CD4-positive, alpha-beta T cell treated with Interleukin-6 at 100 ng/mL for 8 hours (primary cell): ENCODE measurements at regions not wholly inside any gene's neighbourhood (a gene's known extent, or its start where the extent isn't known, plus 50 kb on each side); places are given as distances from the start of the nearest gene placed in this dataset.

ENCODE experiments used
- DNase-seq: peaks from one replicate; pipeline ENCODE4 v3.0.0-alpha.2; 2020; ENCODE audit warnings: mixed read lengths, low spot score

DNA sequence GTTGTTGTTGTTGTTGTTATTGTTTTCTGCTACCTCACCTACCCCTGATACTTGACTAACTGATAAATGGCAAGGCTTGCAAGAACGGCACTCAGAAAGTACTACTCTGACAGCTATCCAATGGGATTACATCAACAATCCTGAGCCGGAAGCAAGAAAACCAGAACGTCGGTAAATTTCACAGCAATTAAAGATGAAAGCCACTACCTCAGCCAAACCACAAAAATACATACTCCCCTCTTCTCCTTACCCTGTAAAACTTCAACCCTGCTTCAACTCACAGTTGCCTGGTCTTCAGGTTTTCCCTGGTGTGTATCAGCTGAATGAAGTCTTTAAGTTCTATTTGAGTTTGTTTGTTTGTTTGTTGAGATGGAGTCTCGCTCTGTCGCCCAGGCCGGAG is 293.7 kb upstream of the RND3 start:
- no peak for DNase-seq

DNA sequence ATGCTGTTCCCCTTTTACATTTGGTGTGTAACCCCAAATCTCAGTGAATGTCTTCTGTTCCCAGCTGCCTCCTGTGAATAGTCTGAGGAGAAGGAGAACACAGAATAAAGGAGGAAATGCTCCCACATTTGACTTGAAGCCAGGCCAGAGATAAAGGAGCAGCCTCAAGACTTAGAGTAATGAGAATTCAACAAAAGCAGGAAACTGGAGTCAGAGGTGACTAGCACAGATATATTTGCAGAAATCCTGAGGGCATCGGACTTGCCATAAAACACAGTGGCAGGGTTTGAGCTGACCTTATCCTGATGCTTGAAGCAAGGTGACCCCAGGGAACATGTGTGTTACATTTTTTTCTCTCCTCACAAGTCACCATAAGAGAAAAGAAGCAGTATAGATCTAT is 291.4 kb upstream of the RND3 start:
- no peak for DNase-seq

DNA sequence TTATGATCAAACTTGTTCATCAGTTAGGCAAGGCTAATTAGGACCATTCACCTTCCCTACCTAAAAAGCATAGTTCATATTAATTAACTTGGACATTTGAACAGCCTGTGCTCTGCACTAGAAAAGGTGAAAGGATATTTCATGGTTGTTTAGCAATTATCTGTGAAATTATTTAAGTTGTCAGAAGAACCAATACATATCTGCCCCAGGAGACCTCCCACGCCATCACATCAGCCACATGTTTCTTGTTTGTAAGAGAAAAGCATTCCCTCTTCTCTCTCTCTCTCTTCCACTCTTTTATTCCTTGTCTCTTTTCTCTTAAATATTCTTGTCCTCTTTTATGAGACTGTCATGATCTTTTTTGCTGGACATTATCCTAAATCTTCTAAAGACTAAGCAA is 282.0 kb upstream of the RND3 start:
- no peak for DNase-seq

DNA sequence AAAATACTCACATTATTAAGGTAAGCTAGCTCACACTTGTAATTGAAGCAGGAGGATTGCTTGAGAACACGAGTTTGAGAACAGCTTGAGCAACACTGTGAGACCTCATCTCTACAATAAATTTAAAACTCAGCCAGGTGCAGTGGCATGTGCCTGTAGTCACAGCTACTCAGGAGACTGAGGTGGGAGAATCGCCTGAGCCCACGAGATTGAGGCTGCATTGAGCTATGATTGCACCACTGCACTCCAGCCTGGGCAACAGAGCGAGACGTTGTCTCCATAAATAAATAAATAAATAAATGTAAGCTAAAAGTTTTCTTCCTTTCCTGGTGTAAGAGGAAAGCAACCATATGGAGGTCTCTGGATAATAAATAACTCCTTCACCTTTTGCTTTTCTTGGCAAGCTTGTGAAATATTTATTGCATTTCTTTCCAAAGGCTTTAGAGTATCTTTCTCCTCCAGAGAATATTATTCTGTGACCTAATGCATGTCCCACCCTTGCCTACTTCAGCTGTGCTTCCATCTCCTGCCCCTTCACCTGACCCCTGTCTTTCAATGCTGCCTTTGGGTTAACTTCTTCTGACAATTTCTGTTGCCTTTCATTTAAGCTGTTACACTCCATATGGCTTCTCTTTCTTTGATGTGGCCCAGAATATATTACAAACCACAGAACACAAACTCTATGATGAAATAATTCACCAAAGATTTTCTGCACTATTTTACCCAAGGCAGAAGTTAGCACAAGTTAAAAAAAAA is 280.7 kb upstream of the RND3 start:
- no peak for DNase-seq

DNA sequence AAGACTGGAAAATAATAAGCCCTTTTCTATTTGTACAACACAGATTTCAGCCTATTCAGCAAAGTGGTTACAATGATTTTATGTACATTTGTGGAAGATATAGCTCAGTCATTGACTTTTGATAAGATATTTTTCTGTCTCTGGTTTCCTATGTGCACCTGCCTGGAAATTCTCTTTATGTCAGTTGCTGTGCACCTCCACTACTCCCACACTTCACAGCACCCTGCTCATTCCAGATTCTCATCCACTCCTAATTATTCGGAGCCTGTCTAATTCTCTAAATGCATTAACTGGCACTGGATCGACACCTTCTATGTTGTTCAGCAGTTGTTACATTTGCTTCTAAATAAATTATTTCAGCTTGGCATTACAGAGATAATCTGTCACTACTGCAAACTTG is 275.1 kb upstream of the RND3 start:
- DNase-seq: no peak

DNA sequence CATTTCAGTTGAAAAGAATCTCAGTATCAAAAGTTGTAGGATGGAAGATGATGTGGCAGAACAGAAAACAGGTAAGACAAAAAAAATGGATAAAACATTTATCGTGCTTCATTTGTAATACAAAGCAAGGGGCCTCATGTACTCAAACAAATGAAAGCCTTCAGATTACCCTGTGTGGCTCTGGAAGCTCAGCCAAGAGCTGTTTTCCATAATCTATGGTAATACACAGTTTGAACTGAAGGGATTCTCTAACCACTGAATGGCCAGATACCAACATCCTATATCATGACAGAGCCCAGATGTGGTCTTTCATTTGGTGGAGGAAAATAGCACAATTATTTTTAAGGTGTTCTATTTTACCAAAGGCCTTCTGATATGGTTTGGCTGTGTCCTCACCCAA is 272.1 kb upstream of the RND3 start:
- DNase-seq: no peak

DNA sequence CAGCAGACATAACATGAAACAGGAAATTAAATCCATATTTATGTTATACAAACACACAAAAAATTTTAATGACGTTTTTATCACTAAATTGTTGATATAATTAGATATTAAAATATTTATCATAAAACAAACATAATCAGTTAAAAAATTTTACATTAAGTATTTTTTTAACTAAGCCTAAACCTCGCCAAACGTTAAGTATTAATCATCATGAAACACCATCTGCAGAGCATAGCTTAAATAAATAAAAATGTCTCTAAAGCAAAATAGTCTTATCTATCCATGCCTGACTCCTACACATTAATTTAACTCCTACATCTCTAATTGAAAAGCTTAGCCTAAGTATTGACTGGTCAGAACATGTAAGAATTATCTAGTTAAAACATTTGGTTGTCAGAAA is 271.6 kb upstream of the RND3 start:
- DNase-seq: no peak

DNA sequence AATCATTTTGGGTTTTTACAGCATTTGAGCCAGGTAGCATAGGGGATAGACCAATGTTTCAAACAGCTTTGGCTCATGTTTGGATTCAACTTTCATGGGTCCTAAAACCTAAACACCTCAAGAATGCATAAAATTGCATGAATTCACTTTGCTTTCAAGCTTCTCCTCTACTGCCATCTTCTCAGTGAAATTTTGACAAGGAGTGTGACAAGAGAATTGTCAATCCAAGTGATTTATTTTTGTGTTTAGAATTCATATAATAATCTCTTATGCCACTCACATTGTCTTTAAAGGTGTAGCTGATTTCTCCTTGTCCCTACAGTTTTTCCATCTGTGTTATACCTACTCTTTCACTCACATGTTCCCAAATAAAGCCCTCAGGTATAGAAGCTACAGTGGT is 264.8 kb upstream of the RND3 start:
- DNase-seq: no peak

DNA sequence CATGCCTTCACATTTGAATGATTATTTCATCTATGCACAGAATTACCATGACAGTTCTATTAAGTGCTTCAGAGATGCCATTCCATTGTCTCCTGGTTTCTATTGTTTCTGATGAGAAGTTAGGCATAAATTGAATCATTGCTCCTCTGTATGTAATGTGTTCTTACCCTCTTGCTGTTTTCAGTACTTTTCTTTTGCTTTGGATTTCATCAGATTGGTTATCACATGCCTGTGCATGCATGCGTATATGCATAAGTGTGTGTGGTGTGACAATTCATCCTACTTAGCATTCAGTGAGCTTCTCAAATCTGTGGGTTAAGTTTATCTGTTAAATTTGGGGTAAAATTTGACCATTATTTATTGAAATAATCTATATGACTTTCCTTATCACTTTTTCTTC is 263.3 kb upstream of the RND3 start:
- DNase-seq: no peak

DNA sequence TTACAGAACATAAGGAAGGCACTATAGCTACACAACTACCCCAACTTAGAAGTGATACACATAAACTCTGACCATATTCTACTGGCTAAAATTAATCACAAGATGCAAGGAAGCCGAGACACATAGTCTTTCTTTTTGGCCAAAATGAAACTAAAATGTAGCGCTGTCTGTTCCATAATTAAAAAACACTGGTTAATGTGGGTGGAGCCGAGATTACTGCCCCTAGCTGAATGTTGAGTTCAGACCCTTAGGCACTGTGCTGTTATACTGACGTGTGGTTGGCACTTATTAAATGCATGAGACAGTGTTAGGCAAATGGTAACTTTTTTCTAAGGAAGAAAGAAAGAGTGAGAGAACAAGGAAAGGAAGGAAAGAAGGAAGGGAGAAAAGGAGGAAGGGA is 254.6 kb upstream of the RND3 start:
- no peak for DNase-seq

DNA sequence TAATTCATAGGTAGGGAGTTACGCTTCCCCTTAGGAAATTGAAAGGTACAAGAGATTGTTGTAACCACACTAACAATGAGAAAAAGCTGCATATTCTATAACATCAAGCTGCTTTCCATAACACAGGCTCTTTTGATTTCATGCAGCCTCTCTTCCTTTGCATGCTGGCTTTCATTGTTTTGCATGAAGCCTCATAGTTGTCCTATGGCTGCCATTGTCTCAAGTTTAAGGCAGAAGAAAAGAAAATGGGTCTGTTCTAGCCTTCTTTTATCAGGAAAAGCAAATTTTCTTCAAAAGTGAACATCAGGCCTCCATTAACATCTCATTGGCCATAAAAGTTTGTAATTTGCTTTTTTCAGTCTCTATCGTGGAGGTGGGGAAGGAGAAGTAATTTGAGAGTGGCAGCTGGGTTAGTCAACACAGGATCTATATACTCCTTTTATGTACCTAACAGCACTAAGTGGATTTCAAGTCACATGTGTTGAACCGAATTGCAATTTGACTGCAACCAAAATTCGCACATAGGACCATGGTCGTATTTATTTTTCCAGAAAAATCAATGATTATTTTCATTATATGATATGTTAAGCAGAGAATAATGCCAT is 248.5 kb upstream of the RND3 start:
- no peak for DNase-seq

DNA sequence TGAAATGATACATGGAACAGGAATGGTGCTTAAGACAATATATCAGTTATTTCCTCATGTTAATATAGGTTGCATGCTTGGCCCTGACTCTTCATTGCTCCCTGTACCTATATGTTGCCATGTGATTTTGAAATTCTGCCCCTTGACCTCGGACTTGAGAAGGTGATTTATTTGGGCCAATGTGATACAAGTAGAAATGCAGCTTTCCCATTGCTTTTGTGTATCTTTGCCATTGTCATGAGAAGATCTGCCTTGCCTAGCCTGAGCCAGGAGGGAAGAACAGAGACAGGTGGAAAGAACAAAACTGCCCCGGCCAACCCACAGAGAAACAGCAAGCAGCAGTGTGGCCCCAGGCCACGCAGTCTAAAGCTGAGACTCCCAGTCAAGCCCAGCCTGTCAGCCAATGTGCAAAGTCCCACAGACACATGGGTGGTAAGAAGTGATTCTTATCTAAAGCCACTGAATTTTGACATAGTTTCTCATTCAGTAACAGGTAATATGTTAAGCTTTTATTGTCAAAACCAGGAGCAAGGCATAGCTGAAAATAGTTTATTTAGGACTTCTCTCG is 245.7 kb upstream of the RND3 start:
- no peak for DNase-seq

DNA sequence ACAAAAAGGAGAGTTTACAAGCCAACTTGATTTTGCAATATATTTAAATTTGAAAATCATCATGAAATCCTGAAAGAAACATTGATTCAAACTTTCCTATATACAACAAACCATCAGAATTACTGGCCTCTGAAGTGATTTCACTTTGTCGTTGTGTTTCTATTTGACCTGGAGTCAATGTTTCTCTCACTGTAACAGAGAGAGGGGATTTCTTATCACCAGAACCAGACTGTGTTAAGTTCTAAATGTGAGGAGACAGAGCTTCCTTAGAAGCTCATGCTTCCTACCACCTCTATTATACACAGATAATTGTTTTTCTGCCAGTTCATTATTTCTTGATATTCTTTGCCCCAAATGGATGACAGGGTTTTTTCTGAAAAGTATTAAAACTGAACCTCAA is 245.0 kb upstream of the RND3 start:
- DNase-seq: no peak

DNA sequence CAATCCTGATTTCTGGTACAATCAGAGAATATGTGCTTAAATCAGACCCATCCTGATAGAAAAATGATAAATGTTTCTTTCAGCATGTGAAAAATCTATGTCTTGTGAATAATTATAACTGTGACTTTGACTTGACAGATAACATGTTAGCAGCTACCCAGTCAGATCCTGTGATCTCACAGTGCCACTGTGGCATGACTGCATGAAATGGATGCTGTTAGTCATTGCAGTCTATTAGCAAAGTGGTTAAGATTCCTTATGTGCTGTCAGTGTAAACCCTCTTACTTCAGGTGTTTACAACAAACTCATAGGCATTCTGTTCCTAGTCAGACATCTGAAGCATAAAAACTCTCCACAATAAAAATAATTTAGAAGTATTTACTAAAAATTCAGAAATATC is 244.6 kb upstream of the RND3 start:
- DNase-seq: no peak

DNA sequence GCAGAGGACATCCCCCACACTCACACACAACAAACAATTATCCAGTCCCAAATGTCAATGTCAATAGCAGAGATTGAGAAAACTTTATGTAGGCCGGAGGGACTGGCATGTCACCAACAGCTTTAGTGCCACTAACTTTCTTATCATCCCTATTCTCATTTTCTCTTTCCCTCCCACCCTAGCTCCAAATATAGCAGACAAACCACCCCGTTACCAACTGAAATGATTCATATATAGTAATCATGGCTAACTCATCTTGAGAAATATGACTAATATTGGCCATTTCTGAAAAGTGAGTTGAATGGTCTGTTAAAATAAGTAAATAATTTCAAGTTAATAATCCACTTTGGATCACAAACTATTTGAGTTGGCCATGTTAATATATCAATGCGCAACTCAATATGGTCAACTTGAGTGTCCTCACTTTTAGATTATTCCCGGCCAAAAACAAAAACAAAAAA is 242.1 kb upstream of the RND3 start:
- DNase-seq: no peak

DNA sequence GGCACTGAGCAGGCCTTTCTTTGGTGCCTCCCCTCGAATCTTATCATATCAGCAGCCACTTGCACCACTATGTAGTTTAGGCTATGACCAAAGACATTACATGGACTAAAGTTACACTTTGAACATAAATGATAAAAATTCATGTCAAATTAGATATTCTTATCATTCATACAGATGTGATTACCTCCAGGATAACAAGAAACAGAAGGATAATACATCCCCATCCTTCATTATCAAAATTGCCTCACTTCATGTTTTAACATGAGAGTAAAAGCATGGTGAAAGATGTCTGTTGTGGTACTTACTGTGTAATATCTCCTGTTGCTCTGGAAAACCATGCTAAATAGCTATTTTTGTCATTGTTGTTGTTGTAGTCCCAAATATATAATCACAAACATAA is 230.8 kb upstream of the RND3 start:
- no peak for DNase-seq

DNA sequence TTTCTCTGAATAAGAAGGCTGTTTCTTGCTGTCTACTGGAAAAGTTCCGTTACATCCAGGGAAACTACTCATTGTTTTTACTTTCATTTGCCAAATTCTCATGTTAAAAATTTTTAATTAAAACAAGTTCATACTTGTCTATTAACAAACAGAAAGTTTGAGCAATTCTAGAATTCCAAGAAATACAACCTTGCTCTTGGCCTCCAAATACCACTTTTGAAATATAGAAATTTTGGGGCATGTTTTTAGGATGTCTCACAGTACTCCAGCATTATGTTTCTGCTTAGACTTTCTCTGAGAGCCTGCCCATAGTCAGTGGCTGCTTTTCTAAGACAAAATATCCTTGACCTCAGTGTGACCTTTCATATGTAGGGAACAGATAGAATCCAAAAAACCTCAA is 228.7 kb upstream of the RND3 start:
- no peak for DNase-seq

DNA sequence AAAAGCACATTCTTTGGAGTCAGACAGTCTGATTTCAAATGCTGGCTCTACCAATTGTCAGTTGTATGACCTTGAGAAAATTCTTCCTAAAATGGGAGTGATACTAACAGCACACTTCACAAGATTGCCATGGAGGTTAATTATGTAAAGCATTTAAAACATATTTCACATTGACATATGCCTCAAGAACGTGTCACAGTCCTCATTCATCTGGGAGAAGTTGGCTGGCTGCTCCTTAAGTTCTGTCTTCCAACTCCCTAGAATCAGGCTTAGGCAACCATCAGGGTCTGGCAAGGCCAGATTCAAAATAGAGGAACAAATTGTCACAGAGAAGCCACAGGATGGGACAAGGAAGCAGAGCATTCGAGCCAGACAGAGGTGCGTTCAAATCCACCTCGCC is 228.0 kb upstream of the RND3 start:
- no peak for DNase-seq

DNA sequence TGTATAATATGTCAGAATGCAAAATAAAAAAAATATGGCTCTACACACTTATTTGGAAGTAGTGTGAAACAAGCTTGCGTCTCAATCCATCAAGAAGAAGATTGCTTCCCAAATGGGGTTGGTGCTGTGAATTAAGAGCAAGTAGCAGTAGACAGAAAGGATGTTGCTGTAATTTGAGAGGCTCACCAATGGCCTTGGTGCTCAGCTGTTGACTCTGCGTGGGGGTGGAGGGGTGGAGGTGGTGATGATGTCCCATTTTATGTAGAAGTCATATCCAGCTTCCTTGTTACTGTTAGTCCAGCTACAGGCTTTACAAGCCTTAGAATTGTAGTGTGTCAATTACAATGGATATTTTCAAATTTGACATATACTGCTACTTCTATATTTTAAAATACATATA is 223.4 kb upstream of the RND3 start:
- no peak for DNase-seq

DNA sequence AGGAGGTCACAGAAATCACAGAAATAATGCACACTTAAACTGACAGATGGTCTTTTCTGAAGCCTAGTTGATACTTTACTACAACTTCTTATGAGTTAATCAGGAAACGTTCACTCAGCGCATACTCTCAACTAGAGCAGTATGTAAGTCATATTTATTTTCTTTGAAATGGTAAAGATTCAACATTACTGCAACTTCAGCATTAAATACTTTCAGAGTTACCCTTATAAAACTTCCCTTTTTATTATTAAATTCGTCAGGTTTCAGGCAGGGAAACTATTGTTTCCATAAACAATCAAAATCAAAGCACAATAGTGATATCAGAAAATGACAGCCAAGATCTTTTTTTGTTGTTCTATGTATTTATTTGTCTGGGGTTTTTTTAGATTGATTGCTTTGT is 222.6 kb upstream of the RND3 start:
- DNase-seq: no peak

DNA sequence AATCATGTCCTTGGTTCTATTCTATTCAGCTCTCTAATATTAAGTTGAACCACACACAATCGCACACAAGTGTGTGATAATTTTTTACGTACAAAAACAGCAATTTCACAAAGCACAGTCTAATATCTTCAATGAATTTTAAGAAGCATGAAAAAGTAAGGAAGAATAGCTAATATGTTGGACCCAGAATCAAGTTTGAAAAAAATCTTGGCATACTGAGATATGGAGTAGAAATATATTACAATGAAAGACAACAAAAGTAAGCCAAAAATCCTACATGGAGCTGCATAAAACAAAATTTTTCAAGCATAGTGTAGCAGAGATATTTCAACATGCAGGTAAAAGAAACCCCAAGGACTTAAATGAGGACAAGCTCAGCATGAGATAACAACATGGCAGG is 219.1 kb upstream of the RND3 start:
- DNase-seq: no peak

DNA sequence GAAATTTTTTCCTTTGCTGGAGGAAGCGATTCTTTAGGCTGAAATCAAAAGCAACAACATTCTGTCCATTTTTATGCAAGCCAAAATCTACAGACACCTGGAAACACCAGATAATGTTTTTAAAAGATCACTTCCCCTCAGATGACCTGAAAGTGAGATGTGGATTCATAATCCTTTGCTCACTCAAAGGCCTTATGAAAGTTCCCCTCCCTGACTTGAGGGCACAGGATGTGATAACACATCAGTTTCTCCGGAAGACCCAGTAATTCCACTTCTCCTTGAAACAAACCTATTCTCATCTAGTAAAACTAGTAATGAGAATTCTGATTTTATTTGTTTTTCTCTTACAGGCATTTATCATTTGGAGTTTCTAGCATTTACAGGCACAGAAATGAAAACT is 218.3 kb upstream of the RND3 start:
- no peak for DNase-seq

DNA sequence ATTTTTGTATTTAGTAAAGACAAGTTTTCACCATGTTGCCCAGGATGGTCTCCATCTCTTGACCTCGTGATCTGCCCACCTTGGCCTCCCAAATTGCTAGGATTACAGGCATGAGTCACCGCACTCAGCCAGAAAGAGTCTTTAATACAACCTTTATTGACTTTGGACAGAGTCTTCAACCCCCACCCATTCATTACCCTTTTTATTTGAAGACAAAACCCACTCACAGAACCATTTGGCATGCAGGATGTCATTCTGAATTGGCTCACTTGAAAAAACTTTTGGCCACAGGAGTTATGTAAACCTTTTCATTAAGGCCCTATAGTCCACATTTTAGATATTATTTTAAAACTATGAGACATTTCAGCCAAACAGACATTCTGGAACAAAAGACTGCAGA is 217.9 kb upstream of the RND3 start:
- DNase-seq: no peak

DNA sequence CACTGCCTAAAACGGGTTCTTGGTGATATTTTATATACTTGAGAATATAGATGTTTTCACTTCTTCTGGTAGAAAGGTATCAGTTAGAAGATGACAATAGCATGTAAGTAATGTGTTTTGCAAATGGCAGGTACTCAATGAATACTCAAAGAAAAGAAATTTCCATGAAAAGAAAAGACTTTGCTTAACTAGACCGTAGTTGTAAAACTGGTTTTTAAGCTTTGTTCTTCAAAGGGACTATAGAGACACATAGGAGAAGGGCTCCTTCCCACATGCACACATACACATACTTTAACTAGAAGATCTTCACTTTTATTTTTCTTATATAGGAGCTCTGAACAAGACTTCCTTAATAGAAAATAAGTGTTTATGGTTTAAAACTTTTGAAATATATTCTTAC is 215.3 kb upstream of the RND3 start:
- no peak for DNase-seq
